ENCODE measurements at regions not wholly inside any gene's neighbourhood (a gene's known extent, or its start where the extent isn't known, plus 50 kb on each side); places are given as distances from the start of the nearest gene placed in this dataset.

DNA sequence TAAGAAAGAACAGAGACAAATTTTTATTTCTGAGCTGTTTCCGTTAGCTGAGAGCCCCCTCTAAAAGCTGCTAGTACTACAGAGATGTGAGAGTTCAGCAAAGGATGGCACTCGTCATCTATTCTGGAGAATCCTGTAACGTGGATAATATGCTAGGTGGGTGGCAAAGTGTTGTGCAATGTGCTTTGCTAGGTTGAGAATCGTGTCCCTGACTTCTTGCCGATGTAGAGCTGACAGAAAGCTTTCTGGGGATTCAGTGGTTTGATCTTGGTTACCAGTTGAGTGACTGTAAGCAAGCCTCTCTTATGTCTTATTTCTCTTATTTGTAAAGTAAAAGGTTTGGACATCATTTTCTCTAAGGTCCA lies 298.3 kb upstream of the ACTBL2 start:
- in situ Hi-C loops (cut with HindIII; ENCODE audit: low pct_unique_long_range_greater_than_20kb, low sequenced_read_pairs) = no loop called here
- no peak for TF ChIP-seq JUND (IDR thresholded peaks at IDR 0.05; ENCODE audit: low read depth)
- no peak for DNase-seq (ENCODE audit: low read depth in 1 of 2, low spot score in 1 of 2)

DNA sequence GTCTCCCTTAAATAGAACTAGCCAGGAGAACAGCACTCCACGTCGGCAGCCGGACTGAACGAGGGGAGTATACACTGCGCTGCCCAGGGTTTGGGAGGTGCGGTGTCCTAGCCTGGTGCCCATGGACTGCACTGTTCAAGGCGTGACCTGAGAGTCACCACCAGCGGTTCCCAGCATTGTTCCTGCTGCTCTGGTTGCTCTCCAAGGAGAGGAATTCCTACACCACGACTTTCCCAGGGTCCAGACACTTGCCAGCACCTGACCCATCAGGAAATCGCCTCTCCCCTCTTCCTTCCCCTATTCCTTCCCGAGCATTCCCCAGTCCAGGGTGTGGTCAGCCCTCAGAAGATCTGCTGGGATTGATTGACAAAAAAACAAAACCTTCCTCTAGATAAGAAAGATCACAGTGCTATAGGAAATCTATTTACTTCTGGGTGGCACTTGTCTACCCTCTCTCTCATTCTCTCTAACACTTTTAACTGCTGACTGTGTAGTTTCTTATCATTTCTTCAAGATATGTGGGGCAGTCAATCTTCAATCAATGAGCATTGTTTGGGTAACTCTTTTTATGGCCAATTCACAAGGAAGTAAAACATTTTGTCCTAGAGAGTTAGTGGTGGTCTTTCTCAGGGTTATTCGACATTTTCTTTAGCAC lies 297.8 kb upstream of the ACTBL2 start:
- no peak for TF ChIP-seq JUND (IDR thresholded peaks at IDR 0.05; ENCODE audit: low read depth)
- DNase-seq (ENCODE audit: low read depth in 1 of 2, low spot score in 1 of 2) = no peak
- in situ Hi-C loops (cut with HindIII; ENCODE audit: low pct_unique_long_range_greater_than_20kb, low sequenced_read_pairs) = no loop called here

DNA sequence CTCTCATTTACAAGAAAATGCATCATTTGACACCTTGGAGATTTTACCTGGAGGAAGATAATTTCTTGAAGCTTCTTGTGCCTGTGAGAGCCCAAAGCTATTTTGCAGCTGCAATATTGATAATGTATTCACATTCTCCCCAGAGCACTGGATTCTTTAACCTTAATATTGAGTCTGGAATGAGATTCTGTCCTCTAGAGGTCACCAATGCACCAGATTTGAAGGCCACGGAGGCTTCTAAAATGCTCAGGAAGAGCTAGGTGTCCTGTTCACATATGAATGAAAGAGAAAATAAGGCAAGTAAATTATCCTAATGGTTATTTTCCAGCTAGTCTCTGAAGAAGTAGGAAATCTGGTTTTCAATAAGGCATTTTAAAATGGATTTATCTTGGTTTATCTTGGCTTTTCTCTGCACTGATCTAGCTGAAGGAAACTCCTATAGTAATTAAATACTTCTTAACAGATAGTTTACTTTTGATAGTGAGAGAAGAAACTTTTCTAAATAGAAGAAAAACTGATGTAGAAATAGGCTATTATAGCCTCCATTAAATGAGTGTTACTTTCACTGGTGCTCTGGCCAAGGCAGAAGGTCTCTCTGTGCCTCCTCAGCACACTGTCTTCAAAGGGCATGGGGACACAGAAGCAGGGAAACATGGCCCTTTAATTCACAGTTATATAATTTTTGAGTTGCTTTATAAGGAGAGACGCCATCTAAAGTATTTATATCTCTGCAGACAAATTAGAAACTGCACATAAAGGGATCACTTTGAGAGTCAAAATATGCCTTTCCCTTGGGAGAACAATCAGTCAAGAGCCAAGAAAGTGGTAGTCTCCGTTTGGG lies 297.0 kb upstream of the ACTBL2 start:
- in situ Hi-C loops (cut with HindIII; ENCODE audit: low pct_unique_long_range_greater_than_20kb, low sequenced_read_pairs) = no loop called here
- TF ChIP-seq JUND (IDR thresholded peaks at IDR 0.05; ENCODE audit: low read depth) = no peak
- peak; percentile 46 to 91 for DNase-seq (ENCODE audit: low read depth in 1 of 2, low spot score in 1 of 2)

- in situ Hi-C loops (cut with HindIII; ENCODE audit: low pct_unique_long_range_greater_than_20kb, low sequenced_read_pairs) = no loop called here
- peak; percentile 41; the same call in 1 of the 2 replicates for TF ChIP-seq JUND (IDR thresholded peaks at IDR 0.05; ENCODE audit: low read depth)
- DNase-seq (ENCODE audit: low read depth in 1 of 2, low spot score in 1 of 2) = peak in 1 of 2 experiments; percentile 28
These were observed 296.0 kb upstream of the ACTBL2 start for GRCh38 chr5:57778501-57779091.

DNA sequence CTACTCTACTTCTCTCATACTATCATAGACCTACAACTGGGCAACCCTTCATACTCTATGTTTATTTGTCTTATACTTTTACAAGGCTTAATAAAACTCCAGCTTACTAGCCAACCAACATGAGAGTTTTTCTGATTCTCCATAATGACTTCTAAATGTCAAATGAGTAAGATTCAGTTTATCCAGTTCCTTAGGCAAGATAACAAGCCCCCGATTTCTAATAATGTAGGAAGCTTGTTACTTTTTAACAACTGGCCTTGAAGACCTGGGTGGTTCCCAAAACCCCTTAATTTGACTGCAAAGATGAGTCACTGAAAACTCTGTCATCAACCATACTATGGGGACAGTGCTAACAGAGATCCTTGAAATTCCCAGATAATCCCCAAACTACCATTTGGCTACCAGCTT lies 294.6 kb upstream of the ACTBL2 start:
- no peak for TF ChIP-seq JUND (IDR thresholded peaks at IDR 0.05; ENCODE audit: low read depth)
- no peak for DNase-seq (ENCODE audit: low read depth in 1 of 2, low spot score in 1 of 2)
- in situ Hi-C loops (cut with HindIII; ENCODE audit: low pct_unique_long_range_greater_than_20kb, low sequenced_read_pairs) = no loop called here

DNA sequence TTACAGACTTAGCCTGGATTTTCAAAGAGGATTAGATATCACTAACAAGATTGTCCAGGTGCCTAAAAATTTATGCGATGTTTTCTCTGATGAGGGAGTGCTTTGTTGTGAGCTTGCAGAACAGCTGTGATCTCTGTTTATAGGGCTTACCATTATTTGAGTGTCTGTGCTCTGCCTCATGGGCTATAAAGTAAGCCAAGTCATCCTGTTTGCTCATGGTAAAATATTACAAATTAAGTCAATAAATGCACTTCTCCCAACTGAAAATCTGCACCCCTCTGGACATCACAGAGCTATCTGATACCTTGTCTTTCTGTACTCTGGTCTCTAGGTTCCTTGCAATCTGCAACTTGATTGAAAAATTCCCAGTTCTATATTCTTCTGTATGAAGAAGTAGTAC lies 293.4 kb upstream of the ACTBL2 start:
- in situ Hi-C loops (cut with HindIII; ENCODE audit: low pct_unique_long_range_greater_than_20kb, low sequenced_read_pairs) = no loop called here
- TF ChIP-seq JUND (IDR thresholded peaks at IDR 0.05; ENCODE audit: low read depth) = no peak
- no peak for DNase-seq (ENCODE audit: low read depth in 1 of 2, low spot score in 1 of 2)

DNA sequence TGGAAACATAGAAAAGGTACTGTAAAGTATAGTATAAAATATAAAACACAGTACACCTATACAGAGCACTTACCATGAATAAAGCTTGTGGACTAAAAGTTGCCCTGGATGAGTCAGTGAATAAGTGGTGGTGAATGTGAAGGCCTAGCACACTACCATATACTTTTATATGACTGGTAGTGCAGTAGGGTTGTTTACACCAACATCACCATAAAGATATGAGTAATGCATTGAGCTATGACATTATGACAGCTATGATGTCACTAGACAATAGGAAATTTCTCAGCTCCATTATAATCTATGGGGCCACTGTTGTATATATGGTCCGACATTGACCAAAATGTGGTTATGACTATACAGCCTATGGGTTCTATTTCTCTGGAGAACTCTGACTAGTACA lies 291.8 kb upstream of the ACTBL2 start:
- TF ChIP-seq JUND (IDR thresholded peaks at IDR 0.05; ENCODE audit: low read depth) = no peak
- DNase-seq (ENCODE audit: low read depth in 1 of 2, low spot score in 1 of 2) = no peak
- in situ Hi-C loops (cut with HindIII; ENCODE audit: low pct_unique_long_range_greater_than_20kb, low sequenced_read_pairs) = no loop called here

GRCh38 chr5:57772512-57772911 lies 289.9 kb upstream of the ACTBL2 start:
- TF ChIP-seq JUND (IDR thresholded peaks at IDR 0.05; ENCODE audit: low read depth) = no peak
- in situ Hi-C loops (cut with HindIII; ENCODE audit: low pct_unique_long_range_greater_than_20kb, low sequenced_read_pairs) = no loop called here
- DNase-seq (ENCODE audit: low read depth in 1 of 2, low spot score in 1 of 2) = no peak

DNA sequence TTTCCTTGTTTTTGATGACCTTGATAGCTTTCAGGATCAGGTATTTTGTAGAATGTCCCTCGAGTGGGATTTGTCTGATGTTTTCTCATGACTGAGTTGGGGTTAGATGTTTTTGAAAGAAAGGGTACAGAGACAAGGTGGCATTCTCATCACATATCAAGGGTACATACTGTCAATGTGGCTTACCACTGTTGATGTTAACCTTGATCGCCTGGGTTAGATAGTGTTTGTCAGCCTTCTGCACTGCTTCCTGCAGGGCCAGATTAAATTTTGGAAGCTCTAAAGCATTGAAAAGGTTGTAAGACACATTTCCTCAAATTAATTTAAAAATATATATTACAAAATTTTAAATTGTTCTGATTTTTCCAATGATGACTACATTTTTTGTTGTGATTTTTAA lies 287.4 kb upstream of the ACTBL2 start:
- in situ Hi-C loops (cut with HindIII; ENCODE audit: low pct_unique_long_range_greater_than_20kb, low sequenced_read_pairs) = no loop called here
- DNase-seq (ENCODE audit: low read depth in 1 of 2, low spot score in 1 of 2) = no peak
- TF ChIP-seq JUND (IDR thresholded peaks at IDR 0.05; ENCODE audit: low read depth) = no peak

- in situ Hi-C loops (cut with HindIII; ENCODE audit: low pct_unique_long_range_greater_than_20kb, low sequenced_read_pairs) = no loop called here
- TF ChIP-seq JUND (IDR thresholded peaks at IDR 0.05; ENCODE audit: low read depth) = no peak
- no peak for DNase-seq (ENCODE audit: low read depth in 1 of 2, low spot score in 1 of 2)
These were observed 286.1 kb upstream of the ACTBL2 start for GRCh38 chr5:57768745-57769144.

DNA sequence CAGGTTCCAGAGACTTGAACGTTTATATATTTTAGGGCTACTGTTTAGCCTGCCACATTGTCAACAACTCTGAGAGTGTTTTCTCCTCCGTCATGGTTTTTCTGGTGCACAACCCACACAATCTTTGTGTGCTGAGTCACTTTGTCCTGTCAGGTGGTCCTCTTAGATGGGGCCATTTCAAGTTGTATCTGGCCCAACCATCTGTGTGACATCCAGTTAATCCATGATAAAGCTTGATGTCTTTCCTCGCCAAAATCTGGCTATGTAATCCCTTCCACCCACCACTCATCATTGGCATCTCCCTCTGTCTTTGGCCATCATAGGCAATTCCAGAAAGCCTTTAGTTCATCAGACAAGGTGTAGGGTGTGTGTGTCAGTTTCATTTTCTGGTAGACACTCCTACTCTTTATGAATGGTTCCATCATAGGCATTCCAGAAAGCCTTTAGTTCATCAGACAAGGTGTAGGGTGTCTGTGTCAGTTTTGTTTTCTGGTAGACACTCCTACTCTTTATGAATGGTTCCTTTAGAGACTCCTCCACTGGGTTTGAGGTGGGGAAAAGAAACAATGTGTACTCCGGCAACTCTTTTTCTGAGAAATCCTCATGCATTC lies 282.0 kb upstream of the ACTBL2 start:
- DNase-seq (ENCODE audit: low read depth in 1 of 2, low spot score in 1 of 2) = no peak
- in situ Hi-C loops (cut with HindIII; ENCODE audit: low pct_unique_long_range_greater_than_20kb, low sequenced_read_pairs) = no loop called here
- TF ChIP-seq JUND (IDR thresholded peaks at IDR 0.05; ENCODE audit: low read depth) = no peak

- no peak for TF ChIP-seq JUND (IDR thresholded peaks at IDR 0.05; ENCODE audit: low read depth)
- in situ Hi-C loops (cut with HindIII; ENCODE audit: low pct_unique_long_range_greater_than_20kb, low sequenced_read_pairs) = no loop called here
- DNase-seq (ENCODE audit: low read depth in 1 of 2, low spot score in 1 of 2) = no peak
These were observed 278.9 kb upstream of the ACTBL2 start for GRCh38 chr5:57761513-57761912.

GRCh38 chr5:57754616-57755015 lies 272.0 kb upstream of the ACTBL2 start:
- no peak for DNase-seq (ENCODE audit: low read depth in 1 of 2, low spot score in 1 of 2)
- in situ Hi-C loops (cut with HindIII; ENCODE audit: low pct_unique_long_range_greater_than_20kb, low sequenced_read_pairs) = no loop called here
- TF ChIP-seq JUND (IDR thresholded peaks at IDR 0.05; ENCODE audit: low read depth) = no peak

All from T47D (cell line).